Activated T-cell treated with anti-CD3 and anti-CD28 coated beads, Interleukin-2, amount 50 U/mL, for 24 hours (primary cell): ENCODE measurements at regions not wholly inside any gene's neighbourhood (a gene's known extent, or its start where the extent isn't known, plus 50 kb on each side); places are given as distances from the start of the nearest gene placed in this dataset.

ENCODE experiments used
- DNase-seq: peaks from one replicate; pipeline ENCODE4 v3.0.0-alpha.2; 2020
- H3K27ac Mint-ChIP-seq: 2 replicates; pipeline ENCODE4 v1.8.0; 2020; ENCODE audit warnings: mild to moderate bottlenecking, mixed read lengths
- H3K27me3 Mint-ChIP-seq: 2 replicates; pipeline ENCODE4 v1.8.0; 2020; ENCODE audit warnings: mixed read lengths
- H3K36me3 Mint-ChIP-seq: 2 replicates; pipeline ENCODE4 v1.8.0; 2020; ENCODE audit warnings: low read depth, mixed read lengths
- H3K4me1 Mint-ChIP-seq: 2 replicates; pipeline ENCODE4 v1.8.0; 2020; ENCODE audit warnings: low read depth, mixed read lengths
- H3K4me3 Mint-ChIP-seq: 2 replicates; pipeline ENCODE4 v1.8.0; 2020; ENCODE audit warnings: mild to moderate bottlenecking, moderate library complexity, mixed read lengths
- H3K9me3 Mint-ChIP-seq: 2 replicates; pipeline ENCODE4 v1.8.0; 2020; ENCODE audit warnings: mixed read lengths

DNA sequence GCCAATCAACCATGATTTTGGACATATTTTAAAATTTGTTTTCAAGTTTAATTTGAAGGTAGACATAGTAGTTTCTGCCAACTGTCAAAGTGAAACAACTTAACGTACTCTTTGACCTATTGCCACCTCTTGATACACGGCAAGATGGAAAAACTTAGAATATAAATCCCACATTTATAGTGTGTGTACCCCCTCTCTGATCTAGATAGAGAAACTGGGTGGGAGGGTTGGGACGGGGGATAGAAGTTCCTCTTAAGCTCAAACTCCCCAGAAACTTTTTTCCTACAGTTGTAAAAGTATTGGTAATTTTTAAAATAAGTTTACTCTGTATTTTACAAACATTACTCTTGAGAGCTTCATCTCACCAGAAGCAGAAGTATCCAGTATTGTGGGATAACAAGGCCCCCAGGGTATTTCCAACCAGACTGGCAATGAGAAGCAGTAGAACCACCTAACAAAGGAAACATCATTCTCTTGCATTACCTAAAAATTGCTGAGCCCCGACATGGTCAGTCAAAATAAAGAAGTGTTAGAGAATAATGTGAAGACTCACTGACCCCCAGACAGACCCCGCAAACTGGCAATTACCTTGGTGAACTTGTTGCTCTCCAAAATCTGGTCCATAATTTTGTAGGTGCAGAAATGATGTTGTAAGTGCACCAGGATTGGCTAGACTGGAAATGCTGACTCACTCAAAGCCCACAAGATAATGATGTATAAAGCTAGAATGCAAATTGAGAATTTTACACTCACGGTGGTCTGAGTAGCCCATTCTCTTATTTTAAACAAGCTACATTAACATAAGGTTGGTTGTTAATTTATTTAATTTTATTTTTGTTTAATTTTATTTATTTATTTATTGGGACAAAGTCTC lies 74.7 kb upstream of the TNFAIP3 start:
- Mint-ChIP-seq H3K27ac (peak overlapping the region; percentile 85), H3K4me3 (peak overlapping the region; percentile 50), H3K36me3 (no peaks in the 10 kb centered on the region), H3K27me3 (no peaks in the 10 kb centered on the region), H3K9me3 (no peaks in the 10 kb centered on the region), H3K4me1 (peaks cover 58% of the 10 kb centered on the region)
- DNase-seq = no peak

DNA sequence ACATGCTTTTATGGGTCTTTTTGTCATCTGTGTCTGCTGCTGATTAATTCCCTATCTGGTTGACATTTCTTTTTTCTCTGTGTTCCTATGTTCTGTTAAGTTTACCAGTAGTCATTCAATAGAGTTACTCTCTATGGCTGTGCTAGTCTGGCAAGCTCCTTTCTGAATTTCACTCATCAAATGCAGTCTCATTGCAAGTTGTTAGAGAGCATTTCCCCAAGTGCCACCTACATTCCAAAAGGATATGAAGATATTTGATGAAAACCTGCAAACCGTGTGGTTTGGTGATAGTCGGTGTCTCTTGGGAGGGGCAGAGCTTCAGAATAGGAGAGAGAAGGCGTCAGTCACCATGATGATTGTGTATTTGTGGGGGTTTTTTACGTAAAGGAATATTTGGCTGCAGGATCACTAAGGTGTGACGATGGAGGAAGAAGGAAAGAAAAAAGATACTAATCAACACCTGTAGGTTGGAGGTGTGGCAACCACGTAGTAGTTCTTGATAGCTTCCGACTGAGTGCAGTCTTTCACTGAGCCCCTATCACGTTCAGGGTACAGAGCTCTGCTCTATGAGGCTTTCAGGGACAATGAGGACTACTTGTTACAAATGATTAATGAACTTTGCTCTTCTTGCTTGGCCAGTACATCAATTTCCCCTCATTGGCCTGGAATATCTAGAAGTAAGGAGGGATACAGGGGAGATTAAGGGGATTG lies 73.1 kb upstream of the TNFAIP3 start:
- H3K27me3 Mint-ChIP-seq = no peaks in the 10 kb centered on the region
- no peak overlapping the region for H3K4me3 Mint-ChIP-seq
- H3K36me3 Mint-ChIP-seq = no peaks in the 10 kb centered on the region
- DNase-seq = no peak
- no peak overlapping the region for H3K27ac Mint-ChIP-seq
- peaks cover 72% of the 10 kb centered on the region for H3K4me1 Mint-ChIP-seq
- H3K9me3 Mint-ChIP-seq = no peaks in the 10 kb centered on the region

DNA sequence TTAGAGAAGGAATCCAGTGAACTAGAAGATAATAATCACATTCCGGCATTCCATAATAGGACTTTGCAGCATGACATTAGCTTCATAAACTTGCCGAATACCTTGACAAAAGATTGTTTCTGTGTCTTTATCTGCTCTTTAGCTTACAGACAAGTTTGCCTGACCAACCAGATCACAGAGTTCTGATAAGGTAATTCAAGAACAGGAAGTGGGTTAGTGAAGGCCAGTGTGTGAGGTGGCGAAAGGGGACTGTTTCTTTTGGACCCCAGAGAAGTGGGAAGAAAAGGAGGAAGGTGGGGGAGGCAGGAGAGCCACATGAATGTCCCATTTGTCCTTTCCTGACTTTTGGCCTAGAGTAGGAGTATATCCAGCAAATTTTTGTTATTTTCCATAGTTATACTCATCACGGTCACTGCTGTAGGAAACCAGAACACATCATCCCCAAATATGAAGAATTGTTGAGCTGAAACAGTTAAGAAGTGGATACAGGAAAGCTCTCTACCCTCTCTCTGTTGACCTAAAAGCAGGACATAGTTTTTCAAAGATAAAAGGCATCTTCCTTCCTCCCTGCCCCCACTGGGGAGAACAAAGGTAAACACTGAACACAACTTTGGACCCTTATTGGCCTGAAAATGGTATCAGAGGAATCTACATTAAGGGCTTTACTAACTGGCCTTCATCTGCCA lies 72.4 kb upstream of the TNFAIP3 start:
- Mint-ChIP-seq H3K9me3 (no peaks in the 10 kb centered on the region), H3K36me3 (no peaks in the 10 kb centered on the region), H3K4me1 (peaks cover 79% of the 10 kb centered on the region), H3K4me3 (no peak overlapping the region), H3K27me3 (no peaks in the 10 kb centered on the region), H3K27ac (peak overlapping the region; percentile 10)
- no peak for DNase-seq

- DNase-seq = no peak
- H3K9me3 Mint-ChIP-seq = no peaks in the 10 kb centered on the region
- no peak overlapping the region for H3K27ac Mint-ChIP-seq
- no peaks in the 10 kb centered on the region for H3K27me3 Mint-ChIP-seq
- no peak overlapping the region for H3K4me3 Mint-ChIP-seq
- no peaks in the 10 kb centered on the region for H3K36me3 Mint-ChIP-seq
- H3K4me1 Mint-ChIP-seq = peaks cover 79% of the 10 kb centered on the region
Observed at GRCh38 chr6:137795501-137795900, 71.6 kb upstream of the TNFAIP3 start.

- Mint-ChIP-seq H3K27ac (peak overlapping the region; percentile 14), H3K4me3 (no peak overlapping the region), H3K36me3 (no peaks in the 10 kb centered on the region), H3K9me3 (peaks cover under 1% of the 10 kb centered on the region), H3K4me1 (peaks cover 70% of the 10 kb centered on the region), H3K27me3 (no peaks in the 10 kb centered on the region)
- DNase-seq = no peak
Observed at GRCh38 chr6:137798261-137798660, 68.8 kb upstream of the TNFAIP3 start.

GRCh38 chr6:137798846-137799245 lies 68.2 kb upstream of the TNFAIP3 start:
- Mint-ChIP-seq H3K4me3 (no peak overlapping the region), H3K4me1 (peaks cover 66% of the 10 kb centered on the region), H3K27ac (peak overlapping the region; percentile 73), H3K36me3 (no peaks in the 10 kb centered on the region), H3K27me3 (no peaks in the 10 kb centered on the region), H3K9me3 (peaks cover 4% of the 10 kb centered on the region)
- no peak for DNase-seq

DNA sequence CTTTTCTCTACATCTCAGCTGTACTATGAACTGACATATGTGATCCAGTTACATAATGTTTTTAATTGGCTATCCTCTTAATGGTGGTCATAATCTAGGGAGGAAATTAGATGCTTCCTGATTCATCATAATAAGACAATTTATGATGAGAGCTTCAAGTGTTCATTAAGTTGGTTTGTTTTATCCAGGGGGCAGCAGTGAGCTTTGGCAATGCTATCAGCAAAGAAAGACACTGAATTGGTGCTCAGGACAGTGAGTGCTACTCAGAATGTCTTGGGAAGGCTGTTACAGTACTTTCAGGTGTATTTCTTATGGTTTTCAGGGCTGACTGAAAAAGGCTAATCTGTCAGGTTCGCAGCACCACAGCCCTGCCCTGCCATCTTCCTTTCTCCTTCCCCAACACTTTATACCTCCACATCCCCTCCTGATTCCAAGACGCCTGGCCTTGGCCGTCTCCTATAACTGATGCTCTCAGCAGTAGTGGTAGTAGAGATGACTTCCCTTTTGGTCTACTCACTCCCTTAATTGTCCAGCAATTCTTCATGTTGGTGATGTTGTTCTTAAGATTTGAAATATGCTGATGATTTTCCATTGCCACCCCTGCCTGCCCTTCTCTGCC lies 67.0 kb upstream of the TNFAIP3 start:
- Mint-ChIP-seq H3K9me3 (peaks cover 4% of the 10 kb centered on the region), H3K4me1 (peaks cover 65% of the 10 kb centered on the region), H3K27ac (peak overlapping the region; percentile 71), H3K36me3 (no peaks in the 10 kb centered on the region), H3K27me3 (no peaks in the 10 kb centered on the region), H3K4me3 (no peak overlapping the region)
- DNase-seq = peak; percentile 48

DNA sequence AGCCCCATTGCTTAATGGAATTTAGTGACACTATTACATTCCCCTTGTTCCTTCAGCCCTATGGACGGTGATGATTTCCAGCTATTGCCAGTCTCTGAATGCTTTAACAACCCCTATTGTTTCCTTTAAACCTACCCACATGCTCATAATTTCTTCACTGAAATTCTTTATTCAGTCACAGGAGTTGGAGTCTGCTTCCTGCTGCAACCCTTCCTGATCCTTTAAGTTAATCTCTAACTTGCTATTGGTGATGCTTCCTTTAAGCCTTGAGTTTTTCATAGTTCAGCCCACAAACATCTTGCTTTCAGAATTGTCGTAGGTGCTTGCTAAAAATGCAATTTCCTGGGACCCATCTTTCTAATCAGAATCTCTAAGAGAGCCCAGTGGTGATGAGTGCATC lies 66.3 kb upstream of the TNFAIP3 start:
- Mint-ChIP-seq H3K27me3 (no peaks in the 10 kb centered on the region), H3K9me3 (peaks cover 4% of the 10 kb centered on the region), H3K4me1 (peaks cover 65% of the 10 kb centered on the region), H3K4me3 (no peak overlapping the region), H3K36me3 (no peaks in the 10 kb centered on the region), H3K27ac (peak overlapping the region; percentile 71)
- DNase-seq = no peak

DNA sequence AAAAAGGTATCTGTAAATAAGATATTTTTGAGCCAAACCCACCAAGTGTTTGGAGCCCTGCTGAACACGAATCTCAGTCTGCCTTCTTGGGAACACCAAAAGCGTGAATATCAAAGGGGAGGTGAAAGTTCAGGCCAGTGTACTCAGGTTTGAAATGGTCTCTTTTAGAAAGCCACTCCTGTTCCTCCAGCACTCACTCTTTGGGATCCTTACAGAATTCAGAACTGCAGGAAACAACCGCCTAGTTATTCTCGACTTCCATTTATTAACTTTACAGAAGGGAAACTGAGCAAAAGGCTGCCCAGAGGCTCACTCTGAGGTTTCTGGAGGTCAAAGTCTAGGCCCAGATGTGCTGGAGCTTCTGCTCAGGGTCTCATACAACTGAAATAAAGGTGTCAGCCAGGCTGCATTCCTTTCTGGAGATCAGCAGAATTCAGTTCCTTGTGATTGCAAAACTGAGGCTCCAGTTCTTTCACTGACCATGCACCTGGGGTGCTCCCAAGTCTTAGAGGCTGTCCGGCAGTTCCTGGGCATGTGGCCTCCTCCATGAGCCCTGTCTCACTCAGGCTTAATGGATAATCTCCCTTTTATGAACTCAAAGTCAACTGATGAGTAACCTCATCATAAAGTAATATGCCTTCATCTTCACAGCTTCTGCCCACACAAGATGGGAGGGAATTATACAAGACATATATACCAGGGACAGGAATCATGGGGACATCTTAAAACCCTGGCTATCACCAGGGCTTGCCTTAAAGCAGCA lies 65.5 kb upstream of the TNFAIP3 start:
- peaks cover 4% of the 10 kb centered on the region for H3K9me3 Mint-ChIP-seq
- no peak for DNase-seq

GRCh38 chr6:137802408-137803182 lies 64.5 kb upstream of the TNFAIP3 start:
- H3K4me3 Mint-ChIP-seq = no peak overlapping the region
- no peak overlapping the region for H3K27ac Mint-ChIP-seq
- peaks cover 4% of the 10 kb centered on the region for H3K9me3 Mint-ChIP-seq
- peaks cover 70% of the 10 kb centered on the region for H3K4me1 Mint-ChIP-seq
- no peaks in the 10 kb centered on the region for H3K27me3 Mint-ChIP-seq
- no peak for DNase-seq
- H3K36me3 Mint-ChIP-seq = no peaks in the 10 kb centered on the region

More for the DNA sequence above, 65.5 kb upstream of the TNFAIP3 start:
- Mint-ChIP-seq H3K4me1 (peaks cover 64% of the 10 kb centered on the region), H3K27me3 (no peaks in the 10 kb centered on the region), H3K27ac (no peak overlapping the region), H3K4me3 (no peak overlapping the region), H3K36me3 (no peaks in the 10 kb centered on the region)

- H3K27me3 Mint-ChIP-seq = no peaks in the 10 kb centered on the region
- peaks cover 71% of the 10 kb centered on the region for H3K4me1 Mint-ChIP-seq
- peaks cover 4% of the 10 kb centered on the region for H3K9me3 Mint-ChIP-seq
- H3K4me3 Mint-ChIP-seq = no peak overlapping the region
- DNase-seq = no peak
- no peaks in the 10 kb centered on the region for H3K36me3 Mint-ChIP-seq
- peak overlapping the region; percentile 57 for H3K27ac Mint-ChIP-seq
Observed at GRCh38 chr6:137804637-137805036, 62.4 kb upstream of the TNFAIP3 start.

DNA sequence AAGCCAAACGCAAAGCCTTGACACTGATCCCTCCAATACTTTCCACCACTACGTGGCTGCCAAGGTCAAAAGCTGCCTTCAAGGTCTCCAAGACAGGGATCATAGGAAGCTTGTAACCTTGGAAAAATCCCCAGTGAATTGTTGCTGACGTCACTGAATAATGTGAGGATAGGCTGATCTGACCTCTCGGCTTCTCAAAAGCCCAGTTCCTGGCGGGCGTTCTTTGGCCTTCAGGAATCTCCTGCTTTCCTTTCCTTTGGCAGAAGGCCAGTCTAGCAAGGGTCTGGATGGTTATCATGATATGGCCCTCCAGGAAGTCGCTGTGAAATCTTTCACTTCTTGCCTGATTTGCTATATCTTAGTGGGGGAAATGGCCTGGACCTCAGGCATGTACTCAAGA lies 61.4 kb upstream of the TNFAIP3 start:
- DNase-seq = no peak
- Mint-ChIP-seq H3K4me3 (no peak overlapping the region), H3K27ac (no peak overlapping the region), H3K4me1 (peaks cover 70% of the 10 kb centered on the region), H3K27me3 (no peaks in the 10 kb centered on the region), H3K36me3 (no peaks in the 10 kb centered on the region), H3K9me3 (peaks cover 4% of the 10 kb centered on the region)

GRCh38 chr6:137806914-137807682 lies 60.0 kb upstream of the TNFAIP3 start:
- Mint-ChIP-seq H3K9me3 (peaks cover 4% of the 10 kb centered on the region), H3K4me3 (no peak overlapping the region), H3K27me3 (no peaks in the 10 kb centered on the region), H3K4me1 (peaks cover 71% of the 10 kb centered on the region), H3K36me3 (no peaks in the 10 kb centered on the region), H3K27ac (no peak overlapping the region)
- no peak for DNase-seq
